Prostate gland (tissue), 2 donors: ENCODE measurements at regions not wholly inside any gene's neighbourhood (a gene's known extent, or its start where the extent isn't known, plus 50 kb on each side); places are given as distances from the start of the nearest gene placed in this dataset.

ENCODE experiments used
- POLR2A ChIP-seq: fragments of 450-650 bp; IDR thresholded peaks from one replicate; pipeline ENCODE4 v1.6.1; 2016; ENCODE audit warnings: antibody characterized with exemption, mild to moderate bottlenecking
- POLR2AphosphoS5 ChIP-seq: sonication (generic); formaldehyde crosslinking; IDR thresholded peaks from one replicate; pipeline ENCODE4 v1.6.1; 2017; ENCODE audit warnings: antibody characterized with exemption
- TF ChIP-seq, protein P1 (sequence below), 4 experiments: fragments of 200-600 bp in 2 of 4; fragments of 450-650 bp in 2 of 4; sonication (generic) in 2 of 4; IDR thresholded peaks; 1 replicate in 3 of 4; 2 replicates in 1 of 4; pipeline ENCODE4 v1.5.1; 2016 to 2019; ENCODE audit warnings: antibody characterized with exemption in 4 of 4, mild to moderate bottlenecking in 2 of 4, moderate library complexity in 2 of 4

DNA sequence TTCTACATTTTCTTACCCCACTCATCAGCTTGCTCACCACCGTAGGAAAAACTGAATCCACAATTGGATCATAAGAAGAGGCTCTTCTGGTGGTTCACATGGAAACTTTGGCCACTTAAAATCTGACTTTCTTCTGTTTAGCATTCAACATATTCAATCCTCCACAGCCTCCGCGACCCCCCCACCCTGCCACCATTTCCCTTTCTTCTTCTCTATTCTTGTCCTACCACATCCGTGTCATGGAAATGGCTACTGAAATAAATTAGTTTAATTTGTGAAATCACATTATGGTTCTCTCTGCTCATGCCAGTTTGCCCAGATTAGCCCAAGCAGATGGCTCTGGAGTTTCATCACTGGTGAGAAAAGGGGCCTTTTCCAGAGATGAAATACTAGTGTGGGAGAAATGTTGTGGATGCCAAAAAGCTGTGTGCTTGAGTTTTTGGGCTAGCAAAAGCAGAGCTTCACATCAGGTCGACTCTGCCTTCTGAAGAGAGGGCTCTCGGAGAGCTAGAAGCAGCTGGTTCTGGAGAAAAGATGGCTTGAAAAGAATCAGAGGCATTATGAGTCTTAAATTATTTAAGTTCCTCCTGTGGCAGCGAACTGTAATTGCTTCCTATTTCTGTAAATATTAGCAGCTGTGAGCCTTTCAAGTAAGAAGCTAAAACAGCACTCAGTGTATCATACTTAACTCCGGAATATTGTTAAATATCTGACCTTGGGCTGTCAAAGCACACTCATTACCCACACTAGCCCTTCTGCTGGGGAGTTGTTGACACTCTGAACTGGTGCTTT, 107.1 kb downstream of the MAT2B start:
- TF ChIP-seq, protein P1, sequence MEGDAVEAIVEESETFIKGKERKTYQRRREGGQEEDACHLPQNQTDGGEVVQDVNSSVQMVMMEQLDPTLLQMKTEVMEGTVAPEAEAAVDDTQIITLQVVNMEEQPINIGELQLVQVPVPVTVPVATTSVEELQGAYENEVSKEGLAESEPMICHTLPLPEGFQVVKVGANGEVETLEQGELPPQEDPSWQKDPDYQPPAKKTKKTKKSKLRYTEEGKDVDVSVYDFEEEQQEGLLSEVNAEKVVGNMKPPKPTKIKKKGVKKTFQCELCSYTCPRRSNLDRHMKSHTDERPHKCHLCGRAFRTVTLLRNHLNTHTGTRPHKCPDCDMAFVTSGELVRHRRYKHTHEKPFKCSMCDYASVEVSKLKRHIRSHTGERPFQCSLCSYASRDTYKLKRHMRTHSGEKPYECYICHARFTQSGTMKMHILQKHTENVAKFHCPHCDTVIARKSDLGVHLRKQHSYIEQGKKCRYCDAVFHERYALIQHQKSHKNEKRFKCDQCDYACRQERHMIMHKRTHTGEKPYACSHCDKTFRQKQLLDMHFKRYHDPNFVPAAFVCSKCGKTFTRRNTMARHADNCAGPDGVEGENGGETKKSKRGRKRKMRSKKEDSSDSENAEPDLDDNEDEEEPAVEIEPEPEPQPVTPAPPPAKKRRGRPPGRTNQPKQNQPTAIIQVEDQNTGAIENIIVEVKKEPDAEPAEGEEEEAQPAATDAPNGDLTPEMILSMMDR (IDR thresholded peaks at IDR 0.05): no peak
- TF ChIP-seq POLR2A (no peak), POLR2AphosphoS5 (no peak)
